H1 (cell line): ENCODE measurements at regions not wholly inside any gene's neighbourhood (a gene's known extent, or its start where the extent isn't known, plus 50 kb on each side); places are given as distances from the start of the nearest gene placed in this dataset.
A peak's percentile ranks its signal among the peaks of the same experiment; 100 is the strongest.

Experiments used
- ASH2L ChIP-seq: fragments of 200-600, 300-600 bp; sonication (generic); IDR thresholded peaks from one replicate; pipeline ENCODE4 v1.7.1; 2017; ENCODE audit warnings: low read length
- BRCA1 ChIP-seq: IDR thresholded peaks from 2 replicates; pipeline ENCODE4 v1.6.1; 2012; ENCODE audit warnings: low read depth, low read length, improper control_type of control experiment
- CBX5 ChIP-seq: fragments of 300-800, 300-1000 bp; sonication (generic); IDR thresholded peaks from 2 replicates; pipeline ENCODE4 v1.7.1; 2016; ENCODE audit warnings: antibody characterized with exemption, low read length, low read depth
- CREB1 ChIP-seq: IDR thresholded peaks from 2 replicates; pipeline ENCODE4 v1.6.1; 2012; ENCODE audit warnings: inconsistent platforms
- EZH2 ChIP-seq: fragments of 200-600 bp; sonication (generic); IDR thresholded peaks from 2 replicates; pipeline ENCODE4 v1.7.1; 2012; ENCODE audit warnings: low read depth, mild to moderate bottlenecking, moderate library complexity, low read length, inconsistent platforms; ENCODE audit not compliant: severe bottlenecking
- GTF2F1 ChIP-seq: IDR thresholded peaks from 2 replicates; pipeline ENCODE4 v1.6.1; 2012; ENCODE audit warnings: low read depth, low read length, improper control_type of control experiment, borderline replicate concordance
- HDAC2 ChIP-seq, 2 experiments: fragments of 300-600 bp in 1 of 2; sonication (generic) in 1 of 2; IDR thresholded peaks; 2 replicates each; pipeline ENCODE4 v1.6.1; 2011 to 2012; ENCODE audit warnings: low read depth in 2 of 2, low read length in 2 of 2, mild to moderate bottlenecking in 2 of 2, moderate library complexity in 2 of 2, borderline replicate concordance in 1 of 2, inconsistent platforms in 1 of 2
- PHF8 ChIP-seq: fragments of 200-600 bp; sonication (generic); conservative IDR thresholded peaks from 2 replicates; pipeline ENCODE4 v1.7.1; 2012; ENCODE audit warnings: low read depth, mild to moderate bottlenecking, inconsistent platforms, low read length, moderate library complexity
- POU5F1 ChIP-seq: IDR thresholded peaks from 2 replicates; pipeline ENCODE4 v1.6.1; 2011; ENCODE audit warnings: low read depth, mild to moderate bottlenecking, low read length, moderate library complexity
- RBBP5 ChIP-seq: IDR thresholded peaks from 2 replicates; pipeline ENCODE4 v1.7.1; 2012; ENCODE audit warnings: low read depth, mild to moderate bottlenecking, inconsistent platforms, low read length, moderate library complexity, borderline replicate concordance
- SIN3A ChIP-seq, 2 experiments: IDR thresholded peaks in 1 of 2; conservative IDR thresholded peaks in 1 of 2; 2 replicates each; pipeline ENCODE4 v1.6.1; 2011 to 2012; ENCODE audit warnings: low read length in 2 of 2, improper control_type of control experiment in 1 of 2, low read depth in 1 of 2, mild to moderate bottlenecking in 1 of 2
- SIRT6 ChIP-seq: IDR thresholded peaks from one replicate; pipeline ENCODE4 v1.7.1; 2012; ENCODE audit warnings: low read length, inconsistent platforms
- ZNF274 ChIP-seq: IDR thresholded peaks from 2 replicates; pipeline ENCODE4 v1.7.0; 2012; ENCODE audit warnings: low read length, borderline replicate concordance; ENCODE audit errors: extremely low read depth
- TF ChIP-seq, protein P1 (sequence below): IDR thresholded peaks from 2 replicates; pipeline ENCODE4 v1.6.1; 2012; ENCODE audit warnings: inconsistent platforms

DNA sequence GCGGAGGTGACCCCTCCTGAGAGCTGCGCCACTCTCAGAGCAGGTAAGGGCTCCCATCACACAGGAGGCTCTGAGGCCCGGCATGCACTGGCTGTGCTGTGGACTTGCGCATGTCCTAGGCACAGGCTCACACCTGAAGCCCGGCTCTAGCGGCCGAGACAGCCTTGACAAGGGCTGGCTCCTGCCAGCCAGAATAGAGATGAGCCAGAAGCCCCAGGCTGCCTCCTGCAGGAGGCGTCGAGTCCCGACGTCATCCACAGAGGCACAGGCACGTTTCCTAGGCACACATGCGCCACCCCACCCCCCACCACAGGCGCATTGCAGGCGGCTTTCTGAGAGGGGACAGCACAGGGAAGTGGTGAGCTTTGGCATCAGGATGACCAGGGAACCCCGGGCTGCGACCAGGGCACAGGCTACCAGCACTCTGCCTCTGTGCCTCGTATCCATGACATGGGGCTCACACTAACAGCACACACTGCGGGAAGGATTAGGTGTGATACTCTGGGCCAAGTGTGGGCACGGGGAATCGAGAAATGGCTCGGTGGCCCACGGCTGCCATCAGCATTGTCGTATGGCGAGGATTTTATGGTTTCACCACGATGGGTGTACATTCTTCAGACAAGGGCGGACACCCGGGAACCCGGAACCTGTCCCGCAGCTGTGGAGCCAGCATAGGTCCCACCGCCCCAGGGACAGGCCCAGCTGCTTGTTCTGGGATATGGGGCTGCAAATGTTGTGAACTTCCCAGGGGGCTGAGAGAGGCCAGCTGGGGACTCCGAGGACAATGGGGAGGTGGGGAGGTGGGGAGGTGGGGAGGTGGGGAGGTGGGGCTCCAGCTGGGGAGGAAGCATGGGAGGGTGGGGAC, 90.7 kb upstream of the ADRA2C start (continued):
- no peak for TF ChIP-seq GTF2F1
- TF ChIP-seq CREB1: peak; percentile 70
- TF ChIP-seq, protein P1, sequence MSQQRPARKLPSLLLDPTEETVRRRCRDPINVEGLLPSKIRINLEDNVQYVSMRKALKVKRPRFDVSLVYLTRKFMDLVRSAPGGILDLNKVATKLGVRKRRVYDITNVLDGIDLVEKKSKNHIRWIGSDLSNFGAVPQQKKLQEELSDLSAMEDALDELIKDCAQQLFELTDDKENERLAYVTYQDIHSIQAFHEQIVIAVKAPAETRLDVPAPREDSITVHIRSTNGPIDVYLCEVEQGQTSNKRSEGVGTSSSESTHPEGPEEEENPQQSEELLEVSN: peak; percentile 25; the same call in 1 of the 2 replicates
- no peak for TF ChIP-seq RBBP5
- no peak for TF ChIP-seq EZH2
- TF ChIP-seq PHF8: no peak
- TF ChIP-seq SIN3A (conservative IDR thresholded peaks at IDR 0.05 in 1 of 2, IDR thresholded peaks at IDR 0.05 in 1 of 2; ENCODE audit: low read depth in 1 of 2, low read length in 2 of 2): no peak
- no peak for TF ChIP-seq SIRT6
- TF ChIP-seq CBX5: no peak
- no peak for TF ChIP-seq POU5F1
- TF ChIP-seq ZNF274: no peak
- no peak for TF ChIP-seq HDAC2 (IDR thresholded peaks at IDR 0.05; ENCODE audit: borderline replicate concordance in 1 of 2, low read depth in 2 of 2, low read length in 2 of 2)
- TF ChIP-seq BRCA1: no peak
- no peak for TF ChIP-seq ASH2L
